GM12878 (cell line): ENCODE measurements at regions not wholly inside any gene's neighbourhood (a gene's known extent, or its start where the extent isn't known, plus 50 kb on each side); places are given as distances from the start of the nearest gene placed in this dataset.

Experiments used
- ATAC-seq: fragments of 200-7000 bp; cut with Tn5 transposase; 3 replicates; pipeline ENCODE4 v1.9.1; 2020; ENCODE audit warnings: mild to moderate bottlenecking, moderate library complexity
- BruUV-seq: library from RNA; stranded (reverse); fragments of 400-500 nt; replicated peaks from 2 replicates; lab custom pipeline; 2021; lab: Mats Ljungman, UMichigan
- CTCF ChIA-PET: fragments of 300-600 bp; sonication (Branson Sonifier 250); formaldehyde crosslinking; extraction: SDS; loops from one replicate; lab custom pipeline; 2021; ENCODE audit warnings: inconsistent platforms; lab: Yijun Ruan, JAX
- POLR2A ChIA-PET: fragments of 350-600 bp; formaldehyde crosslinking; extraction: SDS; loops from one replicate; lab custom pipeline; 2021; ENCODE audit warnings: inconsistent platforms; lab: Charles Lee
- RAD21 ChIA-PET: fragments of 300-600 bp; sonication (Branson Sonifier 250); formaldehyde crosslinking; loops from one replicate; lab custom pipeline; 2023; ENCODE audit warnings: antibody characterized with exemption; ENCODE audit not compliant: unreplicated experiment; lab: Charles Lee
- SMC1A ChIA-PET: fragments of 300-600 bp; sonication (Branson Sonifier 250); formaldehyde crosslinking; loops from one replicate; lab custom pipeline; 2023; ENCODE audit not compliant: unreplicated experiment, uncharacterized antibody; lab: Charles Lee
- DNase-seq: peaks from one replicate; pipeline ENCODE4 v3.0.0-alpha.2; 2011; ENCODE audit warnings: low read depth, low spot score
- FAIRE-seq: peaks from 3 replicates; lab custom pipeline; 2011; peaks lifted over from hg19 to GRCh38; lab: Jason Lieb, UNC
- H2AFZ ChIP-seq: 2 replicates; pipeline ENCODE4 v1.6.0; 2011; ENCODE audit warnings: low read depth, low read length, control low read depth; ENCODE audit not compliant: control insufficient read depth
- H3K27ac ChIP-seq: 2 replicates; pipeline ENCODE4 v1.5.1; 2011; ENCODE audit warnings: control low read depth; ENCODE audit not compliant: control insufficient read depth, insufficient read depth
- H3K27me3 ChIP-seq, 2 experiments: replicated peaks in 1 of 2; 2 replicates each; pipeline versions ENCODE4 v1.6.0 to v1.6.1; 2011; ENCODE audit warnings: low read length in 1 of 2; ENCODE audit not compliant: control insufficient read depth in 2 of 2, insufficient read depth in 2 of 2
- H3K36me3 ChIP-seq, 2 experiments: 2 replicates each; pipeline ENCODE4 v1.5.1; 2011; ENCODE audit warnings: low read length in 1 of 2; ENCODE audit not compliant: control insufficient read depth in 2 of 2, insufficient read depth in 2 of 2
- H3K4me1 ChIP-seq: 2 replicates; pipeline ENCODE4 v1.6.1; 2011; ENCODE audit warnings: mild to moderate bottlenecking, low read length, moderate library complexity, mixed read lengths; ENCODE audit not compliant: control insufficient read depth, insufficient read depth
- H3K4me2 ChIP-seq: 2 replicates; pipeline ENCODE4 v1.6.0; 2011; ENCODE audit warnings: control low read depth; ENCODE audit not compliant: control insufficient read depth, insufficient read depth
- H3K4me3 ChIP-seq: fragments of 200-600 bp; sonication (generic); 2 replicates; pipeline ENCODE4 v1.5.1; 2016
- H3K79me2 ChIP-seq: 2 replicates; pipeline ENCODE4 v1.6.0; 2011; ENCODE audit warnings: low read length; ENCODE audit not compliant: control insufficient read depth, insufficient read depth
- H3K9ac ChIP-seq: 2 replicates; pipeline ENCODE4 v1.8.0; 2011; ENCODE audit warnings: low read length, control low read depth, mixed read lengths; ENCODE audit not compliant: control insufficient read depth, insufficient read depth
- H3K9me3 ChIP-seq: replicated peaks from 3 replicates; pipeline ENCODE4 v1.5.1; 2011; ENCODE audit warnings: mild to moderate bottlenecking, low read length; ENCODE audit not compliant: control insufficient read depth, insufficient read depth
- H4K20me1 ChIP-seq: 2 replicates; pipeline ENCODE4 v1.6.0; 2011; ENCODE audit not compliant: control insufficient read depth, insufficient read depth
- CHD1 ChIP-seq: IDR thresholded peaks from 2 replicates; pipeline ENCODE4 v1.6.1; 2012; ENCODE audit warnings: low read depth, low read length, improper control_type of control experiment
- LARP7 ChIP-seq: fragments of 450-650 bp; IDR thresholded peaks from 2 replicates; pipeline ENCODE4 v1.6.1; 2017; ENCODE audit warnings: mild to moderate bottlenecking
- NFIC ChIP-seq: IDR thresholded peaks from 2 replicates; pipeline ENCODE4 v1.6.1; 2012; ENCODE audit warnings: low read depth, mild to moderate bottlenecking, inconsistent platforms, low read length, moderate library complexity
- NRF1 ChIP-seq: conservative IDR thresholded peaks from 2 replicates; pipeline ENCODE4 v1.6.1; 2011; ENCODE audit warnings: mild to moderate bottlenecking, low read depth, low read length, improper control_type of control experiment
- PAX8 ChIP-seq: fragments of 450-650 bp; IDR thresholded peaks from 2 replicates; pipeline ENCODE4 v1.6.1; 2017; ENCODE audit warnings: mild to moderate bottlenecking, moderate library complexity
- POLR2AphosphoS5 ChIP-seq: IDR thresholded peaks from 2 replicates; pipeline ENCODE4 v1.6.1; 2011; ENCODE audit warnings: mild to moderate bottlenecking, low read length, inconsistent platforms
- TAF1 ChIP-seq: IDR thresholded peaks from 2 replicates; pipeline ENCODE4 v1.6.1; 2011; ENCODE audit warnings: mild to moderate bottlenecking, low read depth, low read length, borderline replicate concordance
- TCF12 ChIP-seq: IDR thresholded peaks from 2 replicates; pipeline ENCODE4 v1.6.1; 2011; ENCODE audit warnings: low read depth, mild to moderate bottlenecking, low read length
- YY1 ChIP-seq: IDR thresholded peaks from 2 replicates; pipeline ENCODE4 v1.6.1; 2011; ENCODE audit warnings: low read depth, mild to moderate bottlenecking, low read length
- ZBED1 ChIP-seq: IDR thresholded peaks from 2 replicates; pipeline ENCODE4 v1.6.1; 2016; ENCODE audit warnings: borderline replicate concordance
- WGBS: methylation state at CpG from one replicate; pipeline ENCODE4 v1.1.6; 2016; ENCODE audit warnings: low lambda C conversion rate; ENCODE audit not compliant: insufficient replicate concordance, insufficient coverage; ENCODE audit errors: missing lambda C conversion rate; 5-methylcytosine and 5-hydroxymethylcytosine counted together
- in situ Hi-C: fragments of 300-500 bp; cut with MboI; formaldehyde crosslinking; loops from 9 replicates; pipeline ENCODE4 v1.14.3; 2018; ENCODE audit warnings: mixed read lengths
- intact Hi-C: fragments of 100-400 bp; cut with micrococcal nuclease; formaldehyde crosslinking; loops from one replicate; pipeline ENCODE4 v1.14.2; 2022; ENCODE audit not compliant: unreplicated experiment
- TF ChIP-seq, protein P1 (sequence below): fragments of 450-650 bp; IDR thresholded peaks from 2 replicates; pipeline ENCODE4 v1.6.1; 2017; ENCODE audit warnings: mild to moderate bottlenecking, moderate library complexity
- TF ChIP-seq, protein P2 (sequence below): IDR thresholded peaks from 2 replicates; pipeline ENCODE4 v1.6.1; 2012; ENCODE audit warnings: low read depth, low read length, improper control_type of control experiment
- TF ChIP-seq, protein P3 (sequence below): IDR thresholded peaks from 2 replicates; pipeline ENCODE4 v1.6.1; 2012; ENCODE audit warnings: low read depth, low read length, improper control_type of control experiment

DNA sequence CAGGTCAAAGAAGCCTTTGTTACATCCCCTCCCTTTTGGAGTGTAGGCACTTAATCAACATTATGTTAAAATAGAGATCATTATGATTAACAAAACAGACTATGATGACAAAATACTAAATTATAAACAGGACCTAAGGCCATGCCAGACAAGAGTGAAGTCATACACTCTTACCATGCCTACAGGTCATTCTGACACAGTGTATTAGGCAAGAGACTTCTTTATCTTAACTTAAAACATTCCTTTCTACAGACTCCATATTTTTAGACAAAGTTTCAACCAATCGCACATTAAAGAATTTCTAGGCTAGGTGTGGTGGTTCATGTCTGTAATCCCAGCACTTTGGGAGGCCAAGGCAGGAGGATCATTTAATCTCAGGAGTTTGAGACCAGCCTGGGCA, 128.6 kb upstream of the SLC34A2 start:
- SMC1A ChIA-PET: no interaction called here
- H3K27me3 ChIP-seq: no peaks in the 10 kb centered on the region; a peak in 1 of 4 replicates
- FAIRE-seq: no peak
- CTCF ChIA-PET: no interaction called here
- no peak overlapping the region for H2AFZ ChIP-seq
- H4K20me1 ChIP-seq: no peaks in the 10 kb centered on the region
- H3K9me3 ChIP-seq: no peaks in the 10 kb centered on the region
- H3K79me2 ChIP-seq: no peaks in the 10 kb centered on the region
- POLR2A ChIA-PET: no interaction called here
- 89% methylated on average over 1 of the region's 1 CpG for WGBS
- intact Hi-C loops (no loop called here), in situ Hi-C loops (no loop called here)
- RAD21 ChIA-PET: no interaction called here
- H3K27ac ChIP-seq: no peak overlapping the region
- H3K36me3 ChIP-seq: no peaks in the 10 kb centered on the region
- no TSS peak for BruUV-seq
- no peaks in the 10 kb centered on the region for H3K4me1 ChIP-seq
- TF ChIP-seq LARP7 (no peak), NRF1 (no peak), CHD1 (no peak), YY1 (no peak), TAF1 (no peak), TCF12 (no peak), PAX8 (no peak), ZBED1 (no peak), POLR2AphosphoS5 (no peak), NFIC (no peak)
- TF ChIP-seq, protein P1, sequence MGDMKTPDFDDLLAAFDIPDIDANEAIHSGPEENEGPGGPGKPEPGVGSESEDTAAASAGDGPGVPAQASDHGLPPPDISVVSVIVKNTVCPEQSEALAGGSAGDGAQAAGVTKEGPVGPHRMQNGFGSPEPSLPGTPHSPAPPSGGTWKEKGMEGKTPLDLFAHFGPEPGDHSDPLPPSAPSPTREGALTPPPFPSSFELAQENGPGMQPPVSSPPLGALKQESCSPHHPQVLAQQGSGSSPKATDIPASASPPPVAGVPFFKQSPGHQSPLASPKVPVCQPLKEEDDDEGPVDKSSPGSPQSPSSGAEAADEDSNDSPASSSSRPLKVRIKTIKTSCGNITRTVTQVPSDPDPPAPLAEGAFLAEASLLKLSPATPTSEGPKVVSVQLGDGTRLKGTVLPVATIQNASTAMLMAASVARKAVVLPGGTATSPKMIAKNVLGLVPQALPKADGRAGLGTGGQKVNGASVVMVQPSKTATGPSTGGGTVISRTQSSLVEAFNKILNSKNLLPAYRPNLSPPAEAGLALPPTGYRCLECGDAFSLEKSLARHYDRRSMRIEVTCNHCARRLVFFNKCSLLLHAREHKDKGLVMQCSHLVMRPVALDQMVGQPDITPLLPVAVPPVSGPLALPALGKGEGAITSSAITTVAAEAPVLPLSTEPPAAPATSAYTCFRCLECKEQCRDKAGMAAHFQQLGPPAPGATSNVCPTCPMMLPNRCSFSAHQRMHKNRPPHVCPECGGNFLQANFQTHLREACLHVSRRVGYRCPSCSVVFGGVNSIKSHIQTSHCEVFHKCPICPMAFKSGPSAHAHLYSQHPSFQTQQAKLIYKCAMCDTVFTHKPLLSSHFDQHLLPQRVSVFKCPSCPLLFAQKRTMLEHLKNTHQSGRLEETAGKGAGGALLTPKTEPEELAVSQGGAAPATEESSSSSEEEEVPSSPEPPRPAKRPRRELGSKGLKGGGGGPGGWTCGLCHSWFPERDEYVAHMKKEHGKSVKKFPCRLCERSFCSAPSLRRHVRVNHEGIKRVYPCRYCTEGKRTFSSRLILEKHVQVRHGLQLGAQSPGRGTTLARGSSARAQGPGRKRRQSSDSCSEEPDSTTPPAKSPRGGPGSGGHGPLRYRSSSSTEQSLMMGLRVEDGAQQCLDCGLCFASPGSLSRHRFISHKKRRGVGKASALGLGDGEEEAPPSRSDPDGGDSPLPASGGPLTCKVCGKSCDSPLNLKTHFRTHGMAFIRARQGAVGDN: no peak
- TF ChIP-seq, protein P2, sequence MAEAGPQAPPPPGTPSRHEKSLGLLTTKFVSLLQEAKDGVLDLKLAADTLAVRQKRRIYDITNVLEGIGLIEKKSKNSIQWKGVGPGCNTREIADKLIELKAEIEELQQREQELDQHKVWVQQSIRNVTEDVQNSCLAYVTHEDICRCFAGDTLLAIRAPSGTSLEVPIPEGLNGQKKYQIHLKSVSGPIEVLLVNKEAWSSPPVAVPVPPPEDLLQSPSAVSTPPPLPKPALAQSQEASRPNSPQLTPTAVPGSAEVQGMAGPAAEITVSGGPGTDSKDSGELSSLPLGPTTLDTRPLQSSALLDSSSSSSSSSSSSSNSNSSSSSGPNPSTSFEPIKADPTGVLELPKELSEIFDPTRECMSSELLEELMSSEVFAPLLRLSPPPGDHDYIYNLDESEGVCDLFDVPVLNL: no peak
- TF ChIP-seq, protein P3, sequence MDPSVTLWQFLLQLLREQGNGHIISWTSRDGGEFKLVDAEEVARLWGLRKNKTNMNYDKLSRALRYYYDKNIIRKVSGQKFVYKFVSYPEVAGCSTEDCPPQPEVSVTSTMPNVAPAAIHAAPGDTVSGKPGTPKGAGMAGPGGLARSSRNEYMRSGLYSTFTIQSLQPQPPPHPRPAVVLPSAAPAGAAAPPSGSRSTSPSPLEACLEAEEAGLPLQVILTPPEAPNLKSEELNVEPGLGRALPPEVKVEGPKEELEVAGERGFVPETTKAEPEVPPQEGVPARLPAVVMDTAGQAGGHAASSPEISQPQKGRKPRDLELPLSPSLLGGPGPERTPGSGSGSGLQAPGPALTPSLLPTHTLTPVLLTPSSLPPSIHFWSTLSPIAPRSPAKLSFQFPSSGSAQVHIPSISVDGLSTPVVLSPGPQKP: no peak
- H3K4me2 ChIP-seq: no peak overlapping the region
- H3K9ac ChIP-seq: no peak overlapping the region
- H3K4me3 ChIP-seq: no peak overlapping the region
- no peak for ATAC-seq
- DNase-seq: no peak
